ENCODE measurements at regions not wholly inside any gene's neighbourhood (a gene's known extent, or its start where the extent isn't known, plus 50 kb on each side); places are given as distances from the start of the nearest gene placed in this dataset.

GRCh38 chr2:18980786-18981430, 377.5 kb downstream of the OSR1 start:
- DNase-seq (ENCODE audit: low read depth), result no peak
- TF ChIP-seq CTCF (IDR thresholded peaks at IDR 0.05; ENCODE audit: low read length, missing control alignments), result no peak
- no peak overlapping the region for H3K4me3 ChIP-seq (replicated peaks; ENCODE audit: low read depth, low read length)

DNA sequence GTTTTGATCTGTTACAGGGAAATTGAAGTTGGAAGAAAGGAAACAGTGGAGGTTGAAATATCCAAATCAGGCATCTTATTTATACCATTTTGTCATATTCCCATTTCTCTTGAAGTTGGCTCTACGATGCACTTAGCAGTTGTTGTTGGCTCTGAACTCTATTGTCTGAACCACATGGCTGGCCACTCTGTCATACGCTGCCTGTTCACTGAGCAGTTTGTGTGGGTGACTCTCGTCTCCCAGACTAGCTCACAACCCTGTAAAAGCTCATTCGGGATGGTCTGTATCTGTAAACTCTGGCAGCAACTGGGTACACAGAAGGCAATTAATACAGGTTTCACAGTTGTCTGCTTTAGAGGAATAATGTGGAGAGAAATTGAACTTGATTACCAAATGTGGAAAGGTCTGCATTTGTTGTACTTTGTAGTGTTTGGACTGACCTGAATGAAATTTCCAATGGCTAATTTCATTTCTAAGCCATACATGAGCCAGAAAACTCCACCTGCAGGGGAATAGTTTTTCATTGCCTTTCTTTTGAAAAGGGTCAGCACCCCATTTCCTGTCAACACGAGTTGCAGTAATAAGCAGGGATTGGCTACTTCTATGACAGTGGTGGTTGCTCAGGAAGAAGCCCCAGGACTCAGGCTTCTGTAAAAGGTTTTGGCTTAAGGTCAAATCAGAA, 378.2 kb downstream of the OSR1 start:
- TF ChIP-seq CTCF (IDR thresholded peaks at IDR 0.05; ENCODE audit: low read length, missing control alignments), result no peak
- H3K4me3 ChIP-seq (replicated peaks; ENCODE audit: low read depth, low read length), result no peak overlapping the region
- no peak for DNase-seq (ENCODE audit: low read depth)

GRCh38 chr2:18977409-18977808, 381.0 kb downstream of the OSR1 start:
- H3K4me3 ChIP-seq (replicated peaks; ENCODE audit: low read depth, low read length), result no peak overlapping the region
- DNase-seq (ENCODE audit: low read depth), result no peak
- no peak for TF ChIP-seq CTCF (IDR thresholded peaks at IDR 0.05; ENCODE audit: low read length, missing control alignments)

GRCh38 chr2:18976168-18976961, 382.1 kb downstream of the OSR1 start:
- TF ChIP-seq CTCF (IDR thresholded peaks at IDR 0.05; ENCODE audit: low read length, missing control alignments), result no peak
- peak; percentile 78 for DNase-seq (ENCODE audit: low read depth)
- H3K4me3 ChIP-seq (replicated peaks; ENCODE audit: low read depth, low read length), result no peak overlapping the region

GRCh38 chr2:18975506-18976167, 382.8 kb downstream of the OSR1 start:
- no peak overlapping the region for H3K4me3 ChIP-seq (replicated peaks; ENCODE audit: low read depth, low read length)
- no peak for DNase-seq (ENCODE audit: low read depth)
- no peak for TF ChIP-seq CTCF (IDR thresholded peaks at IDR 0.05; ENCODE audit: low read length, missing control alignments)

- peak; percentile 20 for DNase-seq (ENCODE audit: low read depth)
- H3K4me3 ChIP-seq (replicated peaks; ENCODE audit: low read depth, low read length), result no peak overlapping the region
- TF ChIP-seq CTCF (IDR thresholded peaks at IDR 0.05; ENCODE audit: low read length, missing control alignments), result no peak
These were observed 382.3 kb upstream of the NT5C1B start for GRCh38 chr2:18971628-18972027.

Measured in fibroblast of pulmonary artery (primary cell).